CD8-positive, alpha-beta memory T cell (primary cell): ENCODE measurements at regions not wholly inside any gene's neighbourhood (a gene's known extent, or its start where the extent isn't known, plus 50 kb on each side); places are given as distances from the start of the nearest gene placed in this dataset.
A peak's percentile ranks its signal among the peaks of the same experiment; 100 is the strongest.

ENCODE experiments used
- CTCF ChIA-PET: fragments of 350-600 bp; sonication (Branson Sonifier 250); formaldehyde crosslinking; loops from one replicate; lab custom pipeline; 2021; ENCODE audit warnings: antibody characterized with exemption; lab: Charles Lee
- POLR2A ChIA-PET: fragments of 350-600 bp; sonication (Branson Sonifier 250); formaldehyde crosslinking; loops from one replicate; lab custom pipeline; 2021; ENCODE audit warnings: antibody characterized with exemption; lab: Charles Lee
- DNase-seq, 5 donors: peaks; one replicate each; pipeline versions ENCODE4 v3.0.0 to v3.0.0-alpha.2; 2020 to 2022; ENCODE audit warnings: mixed read lengths in 1 of 5
- H3K27ac ChIP-seq: one replicate; pipeline ENCODE4 v1.7.0; 2013; ENCODE audit warnings: low read depth, mild to moderate bottlenecking, low read length, moderate library complexity
- H3K27me3 ChIP-seq: 2 replicates; pipeline ENCODE4 v1.7.0; 2013; ENCODE audit warnings: low read length, mild to moderate bottlenecking; ENCODE audit not compliant: insufficient read depth, poor library complexity, severe bottlenecking
- H3K36me3 ChIP-seq: 2 replicates; pipeline ENCODE4 v1.7.0; 2013; ENCODE audit warnings: mild to moderate bottlenecking, low read length, moderate library complexity; ENCODE audit not compliant: insufficient read depth
- H3K4me1 ChIP-seq: 2 replicates; pipeline ENCODE4 v1.7.0; 2013; ENCODE audit warnings: mild to moderate bottlenecking, low read length, moderate library complexity; ENCODE audit not compliant: insufficient read depth
- H3K4me3 ChIP-seq: 2 replicates; pipeline ENCODE4 v1.7.0; 2013; ENCODE audit warnings: mild to moderate bottlenecking, low read length
- H3K9me3 ChIP-seq: 2 replicates; pipeline ENCODE4 v1.7.0; 2013; ENCODE audit warnings: mild to moderate bottlenecking, low read length
- H3K27ac Mint-ChIP-seq, 8 donors: one replicate each; pipeline ENCODE4 v1.8.0; 2020 to 2021; ENCODE audit warnings: mixed read lengths in 8 of 8, mild to moderate bottlenecking in 6 of 8, inconsistent platforms in 3 of 8, moderate library complexity in 3 of 8
- H3K27me3 Mint-ChIP-seq, 2 donors: one replicate each; pipeline ENCODE4 v1.8.0; 2020 to 2021; ENCODE audit warnings: mixed read lengths in 2 of 2, mild to moderate bottlenecking in 1 of 2, moderate library complexity in 1 of 2
- H3K36me3 Mint-ChIP-seq, 3 donors: one replicate each; pipeline ENCODE4 v1.8.0; 2020 to 2021; ENCODE audit warnings: mixed read lengths in 3 of 3, inconsistent platforms in 1 of 3, mild to moderate bottlenecking in 1 of 3
- H3K4me1 Mint-ChIP-seq, 3 donors: one replicate each; pipeline ENCODE4 v1.8.0; 2020 to 2021; ENCODE audit warnings: mixed read lengths in 3 of 3, inconsistent platforms in 1 of 3, mild to moderate bottlenecking in 1 of 3
- H3K4me3 Mint-ChIP-seq, 7 donors: one replicate each; pipeline ENCODE4 v1.8.0; 2020 to 2021; ENCODE audit warnings: mixed read lengths in 7 of 7, mild to moderate bottlenecking in 6 of 7, moderate library complexity in 4 of 7, inconsistent platforms in 2 of 7
- H3K9me3 Mint-ChIP-seq, 5 donors: one replicate each; pipeline ENCODE4 v1.8.0; 2020 to 2022; ENCODE audit warnings: mixed read lengths in 5 of 5, mild to moderate bottlenecking in 3 of 5, moderate library complexity in 2 of 5, inconsistent platforms in 1 of 5

GRCh38 chr6:143564484-143565017 is 53.0 kb upstream of the FUCA2 start:
- POLR2A ChIA-PET, result no interaction called here
- H3K4me1 Mint-ChIP-seq, result peaks cover 51 to 79% (median 71%) of the 10 kb centered on the region in 3 donors
- H3K27me3 ChIP-seq, result no peaks in the 10 kb centered on the region

GRCh38 chr6:143562143-143562542 is 50.6 kb upstream of the FUCA2 start:
- peak overlapping the region in 5 of 8 donors; percentile 51 to 96 (median 94) for H3K27ac Mint-ChIP-seq
- no peaks in the 10 kb centered on the region for H3K27me3 ChIP-seq
- POLR2A ChIA-PET, result no interaction called here

More at GRCh38 chr6:143564484-143565017, 53.0 kb upstream of the FUCA2 start:
- H3K4me3 Mint-ChIP-seq, result no peak overlapping the region
- H3K27me3 Mint-ChIP-seq, result no peaks in the 10 kb centered on the region
- peak overlapping the region in 3 of 8 donors; percentile 43 to 50 (median 46) for H3K27ac Mint-ChIP-seq
- no peaks in the 10 kb centered on the region for H3K9me3 ChIP-seq
- no peak for DNase-seq
- H3K36me3 Mint-ChIP-seq, result peaks cover 0 to 5% (median 3%) of the 10 kb centered on the region in 3 donors
- CTCF ChIA-PET, result interaction anchor here (1.0 to 2.0 kb wide), 3 partner anchors 9 to 52 kb away, joined by 3 to 7 read pairs (median 4); no protein-coding TSS in a partner anchor
- H3K27ac ChIP-seq, result no peak overlapping the region
- H3K36me3 ChIP-seq, result no peaks in the 10 kb centered on the region
- no peaks in the 10 kb centered on the region for H3K9me3 Mint-ChIP-seq
- no peak overlapping the region for H3K4me3 ChIP-seq
- peaks cover 20% of the 10 kb centered on the region for H3K4me1 ChIP-seq

More at GRCh38 chr6:143562143-143562542, 50.6 kb upstream of the FUCA2 start:
- peak overlapping the region in 5 of 7 donors; percentile 9 to 75 (median 48) for H3K4me3 Mint-ChIP-seq
- Histone ChIP-seq H3K9me3 (no peaks in the 10 kb centered on the region), H3K4me3 (no peak overlapping the region), H3K36me3 (no peaks in the 10 kb centered on the region), H3K27ac (no peak overlapping the region), H3K4me1 (peaks cover 20% of the 10 kb centered on the region)
- DNase-seq, result no peak
- H3K36me3 Mint-ChIP-seq, result peaks cover 0 to 8% (median 8%) of the 10 kb centered on the region in 3 donors
- no peaks in the 10 kb centered on the region for H3K9me3 Mint-ChIP-seq
- CTCF ChIA-PET, result interaction anchor here (1.1 to 1.2 kb wide), 2 partner anchors 26 to 379 kb away, joined by 3 read pairs; no protein-coding TSS in a partner anchor
- peaks cover 48 to 79% (median 65%) of the 10 kb centered on the region in 3 donors for H3K4me1 Mint-ChIP-seq
- no peaks in the 10 kb centered on the region for H3K27me3 Mint-ChIP-seq
